GM18909 (cell line): ENCODE measurements at regions not wholly inside any gene's neighbourhood (a gene's known extent, or its start where the extent isn't known, plus 50 kb on each side); places are given as distances from the start of the nearest gene placed in this dataset.

Experiments used
- ATAC-seq: cut with Tn5 transposase; IDR thresholded peaks from one replicate; pipeline ENCODE4 v1.9.1; 2021; ENCODE audit warnings: mild to moderate bottlenecking; ENCODE audit not compliant: unreplicated experiment, poor library complexity

DNA sequence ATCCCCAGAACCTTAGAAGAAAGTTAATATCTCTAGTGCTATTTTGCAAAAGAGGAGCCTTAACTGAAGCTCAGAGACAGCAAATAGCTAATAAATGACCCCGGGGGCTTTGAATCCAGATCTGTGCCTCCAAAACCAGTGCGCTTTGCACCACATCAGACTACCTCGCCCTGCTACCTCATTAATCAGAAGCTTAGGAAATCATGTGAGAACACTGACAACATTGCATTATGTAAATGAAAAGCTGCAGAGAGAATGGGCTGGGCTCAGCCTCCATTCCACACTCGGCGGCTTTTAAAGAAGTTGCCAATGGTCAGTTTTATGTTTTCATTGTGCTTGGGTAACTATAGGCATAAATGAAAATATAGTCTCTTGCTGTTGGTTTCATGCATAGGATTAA lies 54.0 kb upstream of the STMND1 start:
- no peak for ATAC-seq

DNA sequence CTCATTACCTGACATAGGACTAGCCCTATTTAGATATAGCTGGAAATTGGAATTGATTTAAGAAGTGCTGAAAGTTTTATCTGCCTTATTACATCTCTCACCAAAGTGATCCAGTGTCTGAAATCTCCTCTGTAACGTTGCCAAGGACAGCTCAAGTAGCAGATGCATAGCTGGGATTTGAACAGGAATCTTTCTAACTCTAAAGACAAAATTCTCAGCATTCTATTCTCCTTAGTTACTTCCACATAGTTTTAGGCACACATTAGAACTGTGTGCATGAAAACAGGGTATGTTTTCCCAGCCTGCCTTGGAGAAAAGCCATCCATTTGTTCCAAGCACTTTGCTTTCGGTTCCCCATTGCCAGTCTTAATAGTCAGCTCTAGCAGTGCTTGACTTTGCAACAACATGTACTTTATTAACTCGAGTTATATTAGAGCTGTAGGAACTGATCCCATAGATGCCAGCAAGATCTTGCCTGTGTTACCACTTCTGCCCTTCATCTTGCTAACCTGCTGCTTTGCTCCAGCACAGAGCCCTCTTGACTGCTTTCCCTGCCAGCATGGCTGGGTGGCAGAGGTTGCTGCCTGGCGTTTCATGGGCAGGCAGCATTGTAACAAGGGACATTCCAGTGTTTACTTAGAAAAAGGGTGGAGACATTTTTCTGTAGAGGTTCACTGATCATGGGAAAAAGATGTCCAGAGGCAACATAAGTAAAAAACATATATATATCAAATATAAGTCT lies 56.1 kb upstream of the STMND1 start:
- no peak for ATAC-seq

DNA sequence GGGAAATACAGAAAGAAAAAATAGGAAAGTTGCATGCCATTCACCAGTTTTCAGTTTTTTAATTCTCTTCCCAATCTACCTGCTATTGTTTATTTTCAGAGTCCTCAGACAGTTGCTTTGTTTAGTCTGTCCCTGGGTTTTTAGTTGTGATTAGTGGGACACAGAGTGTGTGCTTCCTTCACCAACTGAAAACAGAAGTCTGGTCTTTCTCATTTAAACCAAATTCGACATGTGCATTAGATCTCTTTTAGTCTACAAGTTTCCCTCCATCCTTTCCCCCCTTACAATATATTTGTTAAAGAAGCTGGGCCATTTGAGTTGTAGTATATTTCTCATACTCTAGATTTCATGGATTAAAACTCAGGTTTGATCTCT lies 58.7 kb upstream of the STMND1 start:
- ATAC-seq, result no peak

DNA sequence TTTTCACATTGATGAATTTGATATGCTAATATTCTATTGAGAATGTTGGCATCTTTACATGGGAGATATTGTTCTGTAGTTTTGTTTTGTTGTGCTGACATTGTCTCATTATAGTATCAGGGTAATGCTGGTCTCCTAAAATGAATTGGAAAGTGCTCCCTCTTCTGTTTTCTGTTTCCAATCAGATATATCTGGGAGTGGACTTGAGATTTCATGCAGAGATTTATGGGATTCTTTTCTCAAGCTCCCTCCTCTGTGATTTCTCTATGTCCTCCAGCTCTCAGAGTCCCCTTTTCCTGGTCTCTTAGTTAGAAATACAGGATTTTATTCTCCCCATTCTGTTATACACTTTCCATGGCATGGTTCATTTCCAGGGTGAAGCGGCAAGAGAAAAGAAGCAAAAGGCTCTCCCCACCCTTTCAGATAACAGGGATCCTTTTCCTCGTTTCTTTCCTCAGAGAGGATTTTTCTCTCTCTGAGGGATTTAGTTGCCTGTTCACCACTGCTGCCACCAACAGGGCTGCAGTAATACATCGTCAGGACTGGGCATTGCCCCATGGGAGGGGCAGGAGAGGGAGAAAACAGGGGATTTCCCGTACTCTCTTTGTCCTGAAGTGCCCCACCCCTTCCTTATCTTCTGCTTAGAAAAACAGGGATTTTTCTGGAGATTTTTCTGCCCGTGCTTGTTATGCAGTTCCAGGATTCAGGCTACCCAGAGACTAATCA lies 59.3 kb upstream of the STMND1 start:
- no peak for ATAC-seq

DNA sequence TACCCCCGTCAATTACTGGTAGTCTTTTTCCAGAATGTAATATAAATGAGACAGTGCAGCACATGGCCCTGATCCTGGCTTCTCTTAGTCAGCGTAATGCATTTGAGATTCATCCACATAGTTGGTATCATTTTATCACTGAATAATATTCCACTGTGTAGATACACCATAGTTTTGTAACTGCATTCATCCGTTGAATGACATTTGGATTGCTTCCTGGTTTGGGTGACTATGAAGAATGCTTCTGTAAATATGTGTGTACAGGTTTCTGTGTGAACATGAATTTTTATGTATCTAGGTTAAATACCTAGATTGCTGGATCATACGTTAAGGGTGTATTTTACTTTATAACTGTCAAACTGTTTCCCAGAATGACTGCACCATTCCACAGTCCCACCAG lies 62.6 kb upstream of the STMND1 start:
- no peak for ATAC-seq

DNA sequence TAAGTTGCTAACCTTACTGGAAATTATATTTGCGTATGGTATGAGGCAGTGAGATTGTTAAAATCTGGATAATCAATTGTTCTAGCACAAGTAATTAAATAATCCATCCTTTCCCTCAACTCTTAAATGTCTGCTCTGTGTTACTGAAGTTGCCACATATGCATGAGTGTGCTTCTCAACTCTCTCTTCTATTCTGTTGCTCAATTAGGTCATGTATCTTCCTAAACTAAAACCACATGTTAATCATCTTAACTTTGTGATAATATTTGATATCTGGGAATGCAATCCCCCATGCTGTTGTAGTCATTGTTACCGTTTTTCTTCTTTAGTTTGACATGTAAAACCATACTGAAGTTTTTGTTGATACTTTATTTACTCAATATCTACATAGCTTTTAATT lies 63.5 kb upstream of the STMND1 start:
- ATAC-seq, result no peak

DNA sequence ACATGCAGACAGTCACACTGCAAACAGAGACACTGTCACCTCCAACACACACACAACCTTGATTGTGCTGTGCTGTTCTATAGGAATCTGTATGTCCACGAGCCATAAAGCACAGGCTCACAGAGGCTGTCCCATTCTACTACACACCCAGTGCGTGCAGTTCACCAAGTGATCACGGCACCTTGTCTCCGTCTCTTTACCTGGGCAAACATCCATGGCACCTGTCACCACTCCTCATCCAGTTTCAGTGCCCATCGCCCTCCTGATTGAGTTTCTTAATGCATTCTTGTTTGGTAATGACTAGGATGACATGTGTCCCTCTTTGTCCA lies 65.8 kb upstream of the STMND1 start:
- ATAC-seq, result no peak

DNA sequence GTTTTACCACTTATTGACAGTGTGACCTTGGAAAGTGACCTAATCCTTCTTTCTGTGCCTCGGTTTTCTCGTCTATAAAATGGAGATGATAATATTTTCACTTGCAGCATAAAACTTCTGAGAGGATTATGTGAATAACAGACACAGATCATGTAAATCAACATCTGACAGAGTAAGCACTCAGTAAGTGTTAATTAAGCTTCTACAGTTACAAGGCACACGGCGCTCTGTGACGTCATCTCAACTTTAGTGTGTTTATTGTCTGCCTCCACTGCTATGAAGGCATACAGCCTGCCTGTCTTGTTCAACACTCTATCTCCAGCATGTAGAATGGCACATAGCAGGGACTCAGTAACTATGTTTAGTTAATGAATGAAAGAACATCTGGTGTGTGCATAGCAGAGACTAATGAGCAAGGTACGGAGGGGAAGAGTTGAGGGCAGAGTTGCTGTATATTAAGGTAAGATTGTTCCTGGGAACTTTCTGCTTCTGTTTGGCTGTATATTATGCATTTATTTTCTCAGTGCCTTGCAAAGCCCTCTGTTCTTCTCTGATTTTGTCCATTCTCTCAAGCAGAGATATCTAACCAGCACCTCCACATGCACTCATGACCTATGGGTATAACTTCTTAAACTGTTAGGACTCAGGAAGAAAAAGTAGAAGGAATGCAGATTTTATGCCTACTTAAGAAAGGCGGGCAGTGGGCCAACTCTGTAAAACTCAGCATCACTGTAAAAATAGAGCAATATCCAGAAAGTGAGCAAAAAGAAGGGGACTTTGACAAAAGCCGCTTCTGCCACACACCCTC lies 66.4 kb upstream of the STMND1 start:
- ATAC-seq, result no peak

DNA sequence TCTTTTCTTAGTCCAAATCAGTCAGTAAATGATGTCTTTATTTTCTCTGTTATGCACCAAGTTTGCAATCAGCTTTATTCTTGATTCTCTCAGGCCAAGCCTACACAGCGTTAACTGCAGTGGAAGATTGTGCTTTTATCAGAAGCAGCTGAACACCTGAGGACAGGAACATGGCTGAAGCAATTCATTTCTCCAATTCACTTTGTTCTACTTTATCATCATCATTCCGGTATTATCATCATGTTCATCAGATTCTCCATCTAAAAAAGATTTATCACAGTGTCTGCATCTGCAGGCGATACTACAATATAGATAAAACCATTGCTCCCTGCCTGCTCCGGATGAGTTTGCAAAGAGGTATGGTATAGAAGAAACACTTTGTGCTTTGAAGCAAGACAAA lies 68.1 kb upstream of the STMND1 start:
- ATAC-seq, result no peak

DNA sequence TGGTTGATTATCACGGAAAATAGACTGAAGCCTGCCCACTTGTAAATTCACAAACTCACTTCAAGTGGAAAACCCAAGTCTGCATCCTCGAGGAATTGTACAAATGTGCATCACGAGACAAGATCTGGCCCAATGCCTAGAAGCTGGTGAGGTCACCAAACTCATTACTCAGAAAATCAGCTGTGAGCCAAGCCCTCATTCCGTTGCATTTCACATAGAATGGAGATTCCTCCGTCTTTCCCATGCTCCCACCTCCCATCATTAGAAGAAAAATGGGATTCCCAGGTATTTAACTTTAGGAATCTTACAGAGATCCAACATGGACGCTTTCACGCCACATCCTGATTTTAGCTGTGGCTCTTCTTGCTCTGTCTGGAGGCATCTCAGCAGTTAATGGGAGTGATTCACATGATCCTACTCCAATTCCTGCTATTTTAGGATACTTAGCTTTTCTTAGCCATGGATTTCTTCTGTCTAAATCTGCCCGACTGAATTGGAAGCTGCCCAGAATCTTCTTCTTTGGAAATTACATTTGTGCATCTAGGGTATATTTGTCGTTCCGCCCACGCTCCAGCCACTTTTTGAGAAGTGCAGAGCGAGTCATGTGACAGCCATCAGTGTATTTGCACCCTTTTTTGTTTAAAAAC lies 68.7 kb upstream of the STMND1 start:
- ATAC-seq, result no peak

DNA sequence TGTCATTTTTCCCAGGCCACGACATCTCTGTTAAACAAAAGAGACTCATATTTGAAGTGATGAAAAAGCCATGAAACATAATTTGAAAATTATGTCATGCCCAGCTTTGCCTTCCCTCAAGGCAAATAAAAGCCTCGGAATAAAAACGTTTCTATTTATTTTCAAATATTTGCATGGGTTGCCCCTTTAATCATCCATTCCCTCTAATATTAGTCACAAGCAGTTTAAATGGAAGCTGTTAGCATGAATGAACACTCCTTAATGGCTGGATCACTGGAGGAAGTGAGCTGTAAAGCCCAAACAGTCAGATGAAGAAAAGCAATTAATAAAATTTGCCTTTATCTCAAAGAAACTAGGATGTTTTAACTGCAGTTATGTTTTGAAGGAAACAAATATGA lies 69.3 kb upstream of the STMND1 start:
- no peak for ATAC-seq

DNA sequence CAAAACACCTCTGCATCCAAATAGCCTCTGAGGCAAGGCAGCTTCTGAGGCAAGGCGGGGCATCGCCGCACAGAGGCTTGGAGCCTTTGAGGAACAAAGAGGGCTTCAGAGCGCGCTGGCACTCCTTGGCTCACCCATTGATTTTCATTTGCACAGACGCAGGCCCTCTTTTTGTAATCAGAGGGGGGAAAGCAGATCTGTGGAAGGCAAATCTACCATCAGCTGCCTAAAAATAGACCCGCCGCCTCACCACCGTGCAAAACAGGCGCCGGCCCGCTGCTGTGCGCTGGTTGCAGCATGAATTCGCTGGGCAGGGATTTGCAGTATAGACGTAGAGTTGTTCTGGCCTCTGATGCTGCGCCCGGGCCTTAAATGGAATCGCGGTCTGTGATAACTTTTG lies 69.9 kb upstream of the STMND1 start:
- ATAC-seq, result no peak

DNA sequence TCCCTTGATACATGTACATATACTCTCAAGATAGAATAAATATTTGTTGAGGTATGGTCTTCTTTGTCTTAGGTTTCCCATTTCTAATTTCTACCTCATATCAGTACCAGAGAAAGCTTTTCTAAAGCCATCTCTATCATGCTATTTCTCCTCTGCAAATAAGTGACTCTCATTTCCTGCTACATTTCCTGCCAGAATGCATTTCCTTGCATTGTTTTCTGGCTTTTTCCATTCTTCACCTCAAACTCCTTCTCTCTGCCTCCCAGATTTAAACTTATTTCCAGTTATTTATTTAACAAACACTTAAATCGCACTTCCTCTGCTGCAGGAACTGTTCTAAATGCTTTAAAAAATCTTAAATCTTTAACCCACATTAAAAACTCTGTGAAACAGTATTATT lies 74.4 kb upstream of the STMND1 start:
- no peak for ATAC-seq

DNA sequence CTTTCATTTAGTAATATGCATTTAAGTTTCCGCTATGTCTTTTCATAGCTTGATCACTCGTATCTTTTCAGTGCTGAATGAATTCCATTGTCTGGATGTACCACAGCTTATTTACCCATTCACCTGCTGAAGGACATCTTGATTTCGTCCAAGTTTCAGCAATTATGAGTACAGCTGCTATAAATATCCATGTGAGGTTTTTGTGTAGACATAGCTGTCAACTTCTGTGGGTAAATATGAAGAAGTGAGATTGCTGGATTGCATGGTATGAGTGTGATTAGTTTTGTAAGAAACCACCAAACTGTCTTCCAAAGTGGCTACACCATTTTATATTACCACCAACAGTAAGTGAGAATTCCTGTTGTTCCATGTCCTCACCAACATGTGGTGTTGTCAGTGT lies 79.2 kb upstream of the STMND1 start:
- peak; percentile 68 for ATAC-seq

DNA sequence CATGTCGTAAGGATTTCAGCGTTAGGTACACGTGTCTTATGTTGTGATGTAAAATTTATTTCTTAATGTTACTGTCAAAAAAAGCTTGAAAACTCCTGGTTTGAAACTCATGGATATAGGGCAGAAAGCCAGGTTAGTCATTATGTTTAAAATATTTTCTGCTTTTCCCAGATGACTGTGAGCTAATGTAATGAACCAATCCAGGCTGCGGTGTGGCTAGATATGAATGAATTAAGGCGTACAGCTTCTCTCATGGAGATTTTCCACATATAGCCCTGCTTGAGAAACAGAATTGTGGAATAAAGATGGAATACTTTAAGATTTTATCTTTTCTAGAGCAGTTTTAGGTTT lies 80.3 kb upstream of the STMND1 start:
- ATAC-seq, result no peak

DNA sequence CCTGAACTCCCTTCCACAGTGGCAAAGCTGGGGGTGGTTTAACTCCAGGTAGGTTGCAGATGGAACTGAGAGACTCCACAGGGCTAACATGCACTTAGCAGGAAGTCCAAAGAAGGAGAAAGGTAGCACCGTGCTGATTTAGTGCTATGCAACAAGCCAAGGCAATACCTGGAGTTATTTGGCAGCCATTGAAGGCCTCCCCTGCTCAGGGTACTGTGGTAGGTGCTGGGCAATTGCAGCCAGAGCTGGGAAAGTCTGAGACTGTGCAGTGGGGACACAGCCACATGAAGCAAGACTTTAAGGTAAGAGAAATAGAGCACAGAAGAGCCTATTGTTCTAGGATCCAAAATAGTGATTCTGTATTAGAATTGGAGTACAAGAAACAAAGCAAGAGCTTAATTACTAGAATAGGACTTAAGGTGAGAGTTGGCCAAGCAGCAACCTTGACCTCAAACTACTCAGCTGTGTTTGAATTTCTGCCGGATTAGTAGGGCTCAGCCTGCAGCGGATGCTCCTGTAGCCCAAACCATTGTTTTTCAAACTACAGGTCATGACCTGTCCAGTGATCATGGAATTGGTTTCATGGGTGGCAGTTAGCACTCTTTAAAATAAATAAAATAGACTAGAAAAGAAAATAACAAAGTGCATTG lies 80.8 kb upstream of the STMND1 start:
- no peak for ATAC-seq

DNA sequence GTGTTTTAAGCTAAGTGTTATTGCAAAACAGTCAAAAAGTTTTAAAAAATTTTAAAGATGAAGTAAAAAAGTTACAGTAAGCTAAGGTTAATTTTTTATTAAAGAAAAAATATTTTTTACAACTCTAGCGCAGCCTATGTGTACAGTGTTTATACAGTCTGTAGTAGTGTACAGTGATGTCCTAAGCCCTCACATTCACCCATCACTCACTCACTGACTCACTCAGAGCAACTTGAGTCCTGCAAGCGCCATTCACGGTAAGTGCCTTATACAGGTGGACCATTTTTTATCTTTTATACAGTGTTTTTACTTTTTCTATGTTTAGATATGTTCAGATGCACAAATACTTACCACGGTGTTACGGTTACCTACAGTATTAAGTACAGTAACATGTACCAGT lies 83.4 kb upstream of the STMND1 start:
- no peak for ATAC-seq

DNA sequence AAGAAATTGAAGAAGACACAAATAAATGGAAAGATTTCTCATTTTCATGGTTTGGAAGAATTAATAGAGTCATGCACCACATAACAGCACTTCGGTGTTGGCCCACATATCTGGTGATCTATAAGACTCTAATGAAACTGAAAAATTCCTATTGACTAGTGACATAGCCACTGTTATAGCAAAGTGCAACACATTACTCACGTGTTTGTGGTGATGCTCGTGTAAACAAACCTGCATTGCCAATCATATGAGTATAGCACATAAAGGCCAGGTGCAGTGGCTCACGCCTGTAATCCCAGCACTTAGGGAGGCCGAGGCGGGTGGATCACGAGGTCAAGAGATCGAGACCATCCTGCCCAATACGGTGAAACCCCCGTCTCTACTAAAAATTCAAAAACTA lies 84.4 kb upstream of the STMND1 start:
- ATAC-seq, result no peak

DNA sequence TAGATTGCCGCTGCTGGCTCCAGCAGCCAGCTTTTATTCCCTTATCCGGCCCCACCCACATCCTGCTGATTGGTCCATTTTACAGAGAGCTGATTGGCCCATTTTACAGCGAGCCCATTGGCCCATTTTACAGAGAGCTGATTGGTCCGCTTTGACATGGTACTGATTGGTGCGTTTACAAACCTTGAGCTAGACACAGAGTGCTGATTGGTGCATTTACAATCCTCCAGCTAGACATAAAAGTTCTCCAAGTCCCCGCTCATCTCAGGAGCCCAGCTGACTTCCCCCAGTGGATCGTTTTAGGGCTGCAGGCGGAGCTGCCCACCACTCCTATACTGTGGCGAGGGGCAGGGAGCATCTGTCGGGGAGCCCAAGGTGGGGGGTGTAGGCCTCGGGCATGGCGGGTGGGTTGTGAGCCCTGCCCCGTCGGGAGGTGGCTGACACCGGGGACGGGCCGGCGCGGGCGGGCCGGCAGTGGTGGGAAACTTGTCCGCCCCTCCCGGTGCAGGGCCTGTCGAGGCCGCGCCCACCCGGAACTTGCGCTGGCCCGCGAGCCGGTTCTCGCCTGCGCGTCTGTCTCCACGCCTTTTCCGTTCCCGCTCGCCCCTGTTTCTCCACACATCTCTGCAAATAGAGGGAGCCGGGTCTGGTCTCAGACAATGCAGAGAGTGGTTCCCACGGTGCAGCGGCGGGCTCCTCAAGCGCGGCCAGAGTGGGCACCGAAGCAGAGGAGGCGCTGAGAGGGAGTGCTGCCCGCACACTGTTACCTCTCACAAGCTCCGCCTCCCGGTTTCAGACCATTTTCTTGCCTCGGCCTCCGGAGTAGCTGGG lies 86.1 kb upstream of the STMND1 start:
- ATAC-seq, result peak; percentile 13

DNA sequence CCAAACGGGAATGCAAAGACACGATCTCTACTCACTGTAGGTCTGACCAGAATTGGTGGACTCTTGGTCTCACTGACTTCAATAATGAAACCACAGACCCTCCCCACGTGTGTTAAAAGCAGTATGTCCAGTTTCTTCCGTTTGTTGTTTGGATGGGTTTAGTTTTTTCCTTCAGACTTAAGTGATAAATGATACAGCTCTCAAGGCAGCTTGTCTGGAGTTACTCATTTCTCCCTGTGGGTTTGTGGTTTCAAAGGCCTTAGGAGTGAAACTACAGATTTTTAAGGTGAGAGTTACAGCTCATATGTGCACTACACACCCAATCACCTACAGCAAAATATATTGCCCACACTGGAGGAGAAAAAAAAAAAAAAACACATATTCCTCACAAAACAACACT lies 86.7 kb upstream of the STMND1 start:
- ATAC-seq, result peak; percentile 99
